Loucy (cell line): ENCODE measurements at regions not wholly inside any gene's neighbourhood (a gene's known extent, or its start where the extent isn't known, plus 50 kb on each side); places are given as distances from the start of the nearest gene placed in this dataset.

ENCODE experiments used
- EZH2phosphoT487 ChIP-seq: fragments of 200-600 bp; IDR thresholded peaks from 2 replicates; pipeline ENCODE4 v1.6.1; 2018; ENCODE audit warnings: antibody characterized with exemption, mild to moderate bottlenecking, moderate library complexity, borderline replicate concordance
- TF ChIP-seq, protein P1 (sequence below): fragments of 200-600 bp; sonication (generic); conservative IDR thresholded peaks from 2 replicates; pipeline ENCODE4 v1.5.1; 2014; ENCODE audit warnings: mild to moderate bottlenecking, antibody characterized with exemption, low read length

DNA sequence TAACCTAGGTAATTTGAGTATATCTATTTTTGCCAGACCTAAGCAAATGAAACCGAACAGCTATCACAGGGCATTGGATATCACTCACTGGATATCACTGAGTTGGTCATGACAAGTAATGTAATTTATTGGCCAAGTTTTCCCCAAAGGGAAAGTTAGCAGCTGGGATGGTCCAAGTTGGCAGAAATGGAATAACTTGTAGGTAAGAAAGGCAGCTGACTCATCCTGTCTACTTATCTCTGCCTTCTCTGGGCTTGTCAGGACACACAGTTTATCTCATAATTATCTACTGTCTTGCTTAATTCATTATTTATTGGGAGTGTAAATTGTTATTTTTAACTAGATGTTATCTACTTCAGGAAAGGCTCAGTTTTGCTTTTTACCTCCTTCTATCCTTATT lies 502.0 kb upstream of the DPP6 start:
- TF ChIP-seq, protein P1, sequence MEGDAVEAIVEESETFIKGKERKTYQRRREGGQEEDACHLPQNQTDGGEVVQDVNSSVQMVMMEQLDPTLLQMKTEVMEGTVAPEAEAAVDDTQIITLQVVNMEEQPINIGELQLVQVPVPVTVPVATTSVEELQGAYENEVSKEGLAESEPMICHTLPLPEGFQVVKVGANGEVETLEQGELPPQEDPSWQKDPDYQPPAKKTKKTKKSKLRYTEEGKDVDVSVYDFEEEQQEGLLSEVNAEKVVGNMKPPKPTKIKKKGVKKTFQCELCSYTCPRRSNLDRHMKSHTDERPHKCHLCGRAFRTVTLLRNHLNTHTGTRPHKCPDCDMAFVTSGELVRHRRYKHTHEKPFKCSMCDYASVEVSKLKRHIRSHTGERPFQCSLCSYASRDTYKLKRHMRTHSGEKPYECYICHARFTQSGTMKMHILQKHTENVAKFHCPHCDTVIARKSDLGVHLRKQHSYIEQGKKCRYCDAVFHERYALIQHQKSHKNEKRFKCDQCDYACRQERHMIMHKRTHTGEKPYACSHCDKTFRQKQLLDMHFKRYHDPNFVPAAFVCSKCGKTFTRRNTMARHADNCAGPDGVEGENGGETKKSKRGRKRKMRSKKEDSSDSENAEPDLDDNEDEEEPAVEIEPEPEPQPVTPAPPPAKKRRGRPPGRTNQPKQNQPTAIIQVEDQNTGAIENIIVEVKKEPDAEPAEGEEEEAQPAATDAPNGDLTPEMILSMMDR: no peak
- no peak for TF ChIP-seq EZH2phosphoT487
